HG02678 (cell line): ENCODE measurements at regions not wholly inside any gene's neighbourhood (a gene's known extent, or its start where the extent isn't known, plus 50 kb on each side); places are given as distances from the start of the nearest gene placed in this dataset.

Experiments used
- ATAC-seq: cut with Tn5 transposase; IDR thresholded peaks from one replicate; pipeline ENCODE4 v1.9.1; 2021; ENCODE audit warnings: mild to moderate bottlenecking, moderate library complexity; ENCODE audit not compliant: unreplicated experiment

- ATAC-seq: no peak
Measured at GRCh38 chr16:7185689-7186088, 147.0 kb upstream of the RBFOX1 start.

DNA sequence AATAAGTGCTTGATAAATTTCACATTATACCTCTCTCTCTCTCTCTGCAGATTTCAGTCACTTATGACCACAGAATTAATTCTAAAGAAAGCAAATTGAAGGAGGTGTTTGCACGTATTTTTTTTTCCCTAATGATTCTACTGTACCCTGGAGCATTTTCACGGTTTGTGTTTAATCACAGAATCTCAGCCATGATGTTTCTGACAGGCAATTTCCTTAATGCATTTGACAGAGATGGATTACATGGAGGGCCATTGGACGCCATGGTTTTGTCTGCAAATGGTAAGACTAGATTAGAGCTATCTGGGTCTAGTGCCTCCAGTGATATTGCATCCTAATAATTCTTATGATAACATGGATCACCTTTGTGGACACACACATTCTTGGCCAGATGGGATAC is 147.5 kb upstream of the RBFOX1 start:
- no peak for ATAC-seq

DNA sequence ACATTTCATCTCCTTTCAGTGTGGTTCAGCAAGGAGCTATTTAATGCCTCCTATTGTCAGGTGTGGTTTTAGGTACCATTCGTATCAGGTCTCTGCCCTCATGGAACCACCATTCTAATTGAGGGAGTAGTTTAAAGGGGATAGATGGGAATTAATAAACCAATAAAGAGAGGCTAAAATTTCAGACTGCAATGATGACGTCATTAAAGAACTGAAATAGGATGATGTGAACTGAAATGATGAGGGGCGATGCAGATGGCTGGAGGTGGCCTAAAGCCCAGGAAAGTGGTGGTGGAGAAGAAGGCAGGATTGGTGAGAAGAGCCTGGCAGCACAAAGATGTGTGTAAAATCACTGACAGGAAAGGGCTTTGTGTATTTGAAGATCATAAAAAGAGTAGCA is 148.9 kb upstream of the RBFOX1 start:
- ATAC-seq: no peak

GRCh38 chr16:7182510-7183109 is 150.0 kb upstream of the RBFOX1 start:
- no peak for ATAC-seq

DNA sequence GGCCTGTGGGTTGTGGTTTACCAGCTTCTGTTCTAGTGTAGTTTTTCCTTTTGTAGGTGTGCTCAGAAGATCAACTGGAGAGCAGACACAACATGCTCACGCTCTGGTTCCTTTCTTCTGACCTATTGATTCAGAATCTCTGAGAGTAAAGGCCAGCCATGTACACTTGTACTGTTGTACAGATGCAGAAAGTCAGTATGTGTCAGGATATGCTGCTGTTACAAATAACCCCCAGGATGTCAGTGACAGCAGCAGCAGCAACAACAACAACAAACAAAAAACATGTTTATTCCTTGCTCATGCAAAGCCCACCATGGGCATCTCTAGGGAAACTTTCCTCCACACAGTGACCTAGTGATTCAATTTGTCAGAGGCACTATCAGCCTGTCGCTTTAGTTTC is 154.8 kb upstream of the RBFOX1 start:
- ATAC-seq: no peak

- ATAC-seq: no peak
Measured at GRCh38 chr16:7171151-7171550, 161.5 kb upstream of the RBFOX1 start.

DNA sequence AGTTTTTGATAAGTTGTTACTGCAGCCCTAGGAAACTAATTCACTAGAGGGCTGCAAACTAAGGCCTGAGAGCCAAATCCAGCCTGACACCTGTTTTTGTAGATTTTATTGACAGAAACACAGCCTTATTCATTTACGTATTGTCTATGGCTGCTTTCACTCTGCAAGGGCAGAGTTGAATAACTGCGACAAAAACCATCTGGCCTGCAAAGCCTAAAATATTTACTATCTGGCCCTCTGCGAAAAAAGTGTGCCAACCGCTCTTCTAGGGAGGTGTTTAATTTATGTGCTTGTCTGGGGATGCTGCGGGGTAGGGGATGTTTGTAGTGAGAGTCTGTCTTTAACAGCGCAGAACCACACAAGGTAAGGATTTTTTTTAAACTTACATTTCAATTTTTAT is 165.0 kb upstream of the RBFOX1 start:
- ATAC-seq: no peak

DNA sequence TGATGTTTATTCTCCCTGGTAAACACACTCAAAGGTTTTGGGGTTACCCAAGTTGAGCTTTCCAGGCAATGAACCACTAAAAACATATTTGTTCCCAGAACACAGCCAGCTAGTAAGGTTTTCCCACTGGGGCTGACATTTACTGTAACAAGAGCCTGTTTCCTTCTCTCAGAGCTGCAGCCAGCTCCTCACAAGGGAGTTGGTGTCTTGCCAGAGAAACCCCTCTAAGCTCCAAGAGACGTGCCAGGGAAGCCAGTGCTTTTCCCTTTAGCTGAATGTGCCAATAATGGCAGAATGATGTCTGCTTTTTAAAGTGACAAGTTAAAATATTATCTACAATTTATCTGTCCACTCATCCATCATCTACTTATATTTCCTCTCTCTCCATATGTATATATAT is 170.8 kb upstream of the RBFOX1 start:
- ATAC-seq: no peak

GRCh38 chr16:7160093-7160492 is 172.6 kb upstream of the RBFOX1 start:
- ATAC-seq: no peak

- ATAC-seq: no peak
Measured at GRCh38 chr16:7158481-7158880, 174.2 kb upstream of the RBFOX1 start.

- no peak for ATAC-seq
Measured at GRCh38 chr16:7150230-7150629, 182.4 kb upstream of the RBFOX1 start.

GRCh38 chr16:7148606-7149005 is 184.0 kb upstream of the RBFOX1 start:
- no peak for ATAC-seq

GRCh38 chr16:7140899-7141298 is 191.7 kb upstream of the RBFOX1 start:
- ATAC-seq: no peak

DNA sequence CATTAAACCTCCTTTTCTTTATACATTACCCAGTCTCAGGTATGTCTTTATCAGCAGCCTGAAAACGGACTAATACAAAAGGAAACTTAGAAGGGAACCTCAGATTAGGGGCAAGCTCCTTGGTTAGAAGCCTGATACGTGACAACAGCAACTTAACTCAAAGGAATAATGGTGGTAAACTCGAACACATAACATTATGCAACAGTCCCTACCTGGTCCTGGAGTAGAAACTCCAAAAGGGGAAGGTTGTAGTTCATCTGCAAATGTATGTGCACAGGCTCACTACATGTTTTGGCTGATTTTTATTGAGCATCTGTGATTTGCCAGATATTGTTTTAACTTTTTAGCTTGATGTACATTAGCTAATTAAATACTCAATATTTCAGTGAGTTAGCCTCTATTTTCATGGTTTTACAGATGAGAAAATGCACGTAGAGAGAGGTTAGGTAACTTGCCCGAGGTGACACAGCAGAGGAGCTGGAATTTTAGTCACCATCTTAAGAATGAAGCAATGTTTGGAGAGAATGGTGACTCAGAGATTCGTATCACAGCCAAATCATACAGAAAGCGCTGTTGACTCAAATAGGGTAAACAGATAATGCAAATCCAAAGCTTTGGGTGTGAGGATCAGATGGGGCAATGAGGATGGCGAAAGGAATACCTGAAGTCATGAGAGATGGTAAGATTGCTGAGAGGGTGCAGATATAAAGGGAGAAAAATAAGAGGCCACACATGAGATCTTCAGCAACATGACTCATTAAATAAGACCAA is 194.9 kb upstream of the RBFOX1 start:
- ATAC-seq: no peak

- no peak for ATAC-seq
Measured at GRCh38 chr16:7132465-7132864, 200.2 kb upstream of the RBFOX1 start.

DNA sequence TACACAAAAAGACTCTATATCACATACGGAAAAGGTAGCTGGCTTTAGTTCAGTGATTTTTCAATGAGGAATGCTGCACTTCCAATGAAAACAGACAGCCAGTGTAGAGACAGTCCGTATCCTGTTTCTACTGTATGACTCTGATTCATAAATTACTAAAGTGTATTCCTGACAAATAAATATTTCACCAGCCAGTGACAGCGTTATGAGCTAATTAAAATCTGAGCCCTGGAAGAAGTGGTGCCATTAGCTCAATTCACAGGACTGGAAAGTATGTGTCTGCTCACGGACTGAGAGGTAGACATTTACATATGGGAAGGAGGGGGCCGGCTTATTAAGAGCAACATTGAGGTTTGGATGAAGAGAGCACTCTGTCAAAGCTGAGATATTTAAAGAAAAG is 207.9 kb upstream of the RBFOX1 start:
- ATAC-seq: no peak

DNA sequence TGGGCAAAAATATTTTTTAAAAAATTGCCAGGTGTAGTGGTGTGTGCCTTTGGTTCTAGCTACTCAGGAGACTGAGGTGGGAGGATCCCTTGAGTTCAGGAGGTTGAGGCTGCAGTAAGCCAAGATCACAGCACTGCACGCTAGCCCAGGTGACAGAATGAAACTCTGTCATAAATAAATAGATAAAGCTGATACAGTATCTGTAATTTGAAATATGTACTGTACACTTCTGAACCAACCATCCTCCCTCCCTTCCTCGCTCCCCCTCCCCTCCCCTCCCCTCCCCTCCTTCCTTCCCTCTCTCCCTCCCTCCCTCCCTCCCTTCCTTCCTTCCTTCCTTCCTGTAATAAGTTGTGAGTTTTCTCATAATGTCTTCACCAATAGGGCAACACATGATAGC is 208.4 kb upstream of the RBFOX1 start:
- no peak for ATAC-seq

GRCh38 chr16:7116734-7117133 is 215.9 kb upstream of the RBFOX1 start:
- ATAC-seq: no peak

DNA sequence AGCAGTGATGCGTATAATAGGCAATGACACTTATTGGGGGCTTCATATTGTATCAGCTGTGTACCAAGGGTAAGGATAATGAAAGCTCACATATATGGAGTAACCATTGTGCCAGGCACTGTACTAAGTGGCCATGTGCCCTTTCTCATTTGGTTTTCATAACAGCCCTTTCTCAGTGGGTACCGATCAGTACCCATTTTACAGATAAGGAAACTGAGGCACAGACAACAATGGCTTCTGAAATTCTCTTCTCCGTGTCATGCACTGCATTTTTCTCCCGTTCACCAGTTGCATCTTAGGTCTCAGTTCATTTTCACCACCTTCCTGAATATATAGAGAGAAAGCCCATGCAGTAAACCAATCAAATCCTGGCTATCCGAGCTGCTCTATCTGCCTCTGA is 216.7 kb upstream of the RBFOX1 start:
- ATAC-seq: no peak

DNA sequence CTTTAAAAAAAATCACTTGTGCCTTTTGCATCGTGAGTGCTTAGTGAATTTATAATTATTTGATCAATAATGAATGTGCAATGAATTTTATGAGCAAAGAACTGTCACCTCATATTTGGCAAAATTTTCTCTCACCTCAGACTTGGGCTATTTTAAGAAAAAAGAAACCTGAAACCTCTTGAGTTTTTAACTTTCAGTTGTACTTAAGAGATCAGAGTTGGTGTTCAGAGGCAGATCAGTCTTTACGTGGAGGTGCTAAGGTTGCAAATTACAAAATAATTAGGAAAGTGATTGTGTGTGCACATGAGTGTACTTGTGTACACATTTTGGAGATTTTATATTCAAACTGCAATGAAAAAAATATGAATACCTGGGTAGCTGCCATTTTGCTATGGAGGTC is 218.7 kb upstream of the RBFOX1 start:
- no peak for ATAC-seq

DNA sequence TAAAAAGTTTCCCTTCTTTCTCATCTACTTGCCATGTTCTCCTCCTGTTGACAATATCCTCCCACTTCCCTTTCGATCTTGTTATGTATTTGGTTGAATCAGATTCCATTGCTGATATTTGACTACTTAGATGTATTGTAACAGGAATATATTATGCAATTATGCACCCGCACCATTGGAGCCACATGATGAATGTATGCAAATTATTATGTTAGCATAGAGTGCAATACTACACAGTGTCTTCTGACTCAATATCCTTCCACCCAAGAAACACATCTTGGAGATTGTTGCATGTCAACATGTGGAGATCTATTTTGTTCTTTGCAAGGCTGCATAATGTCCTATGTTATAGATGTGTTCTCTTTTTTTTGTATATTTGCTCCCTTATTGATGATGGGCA is 219.2 kb upstream of the RBFOX1 start:
- ATAC-seq: no peak

GRCh38 chr16:7111265-7111664 is 221.4 kb upstream of the RBFOX1 start:
- no peak for ATAC-seq

DNA sequence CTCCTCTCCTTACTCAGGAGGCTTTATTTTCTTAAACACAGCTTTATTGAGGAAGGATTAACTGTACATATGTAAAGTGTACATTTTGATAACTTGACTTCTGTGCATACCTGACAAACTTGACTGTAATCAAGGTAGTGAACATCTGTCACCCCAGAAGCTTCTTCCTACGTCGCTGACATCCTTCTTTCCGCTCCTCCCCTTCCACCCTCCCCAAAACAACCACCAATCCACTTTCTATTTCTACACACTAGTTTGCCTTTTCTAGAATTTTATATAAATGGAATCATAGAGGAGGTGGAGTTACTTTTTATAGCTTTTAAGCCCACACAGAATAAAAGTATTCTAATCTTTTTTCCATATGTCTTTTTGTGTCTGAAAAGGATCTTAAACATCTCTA is 225.2 kb upstream of the RBFOX1 start:
- no peak for ATAC-seq
